ENCODE measurements at regions not wholly inside any gene's neighbourhood (a gene's known extent, or its start where the extent isn't known, plus 50 kb on each side); places are given as distances from the start of the nearest gene placed in this dataset.

- DNase-seq, result no peak
Observed at GRCh38 chr9:118215549-118215948, 511.3 kb downstream of the TLR4 start.

- DNase-seq, result peak; percentile 24
Observed at GRCh38 chr9:118222375-118222774, 518.2 kb downstream of the TLR4 start.

- DNase-seq, result no peak
Observed at GRCh38 chr9:118223111-118223510, 518.9 kb downstream of the TLR4 start.

DNA sequence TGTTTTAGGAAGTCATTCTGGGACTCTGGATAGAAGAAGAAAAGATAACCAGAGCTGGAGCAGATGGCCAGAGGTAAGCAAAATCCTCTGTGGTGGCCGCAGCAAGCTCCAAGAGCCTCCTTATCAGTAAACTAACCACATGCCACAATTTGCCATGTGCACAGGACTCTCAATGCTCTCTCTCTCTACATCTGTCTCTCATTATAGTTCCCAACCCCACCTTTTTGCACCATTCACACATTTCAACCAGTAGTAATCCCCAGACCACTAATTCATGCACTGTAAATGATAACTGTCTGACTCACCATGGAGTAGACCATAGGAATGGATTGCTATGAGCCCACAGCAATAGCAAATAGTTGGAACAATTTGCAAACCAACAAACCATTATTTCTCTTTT lies 526.1 kb downstream of the TLR4 start:
- DNase-seq, result no peak

GRCh38 chr9:118236625-118237024 lies 532.4 kb downstream of the TLR4 start:
- DNase-seq, result no peak

- DNase-seq, result no peak
Observed at GRCh38 chr9:118238139-118238538, 533.9 kb downstream of the TLR4 start.

DNA sequence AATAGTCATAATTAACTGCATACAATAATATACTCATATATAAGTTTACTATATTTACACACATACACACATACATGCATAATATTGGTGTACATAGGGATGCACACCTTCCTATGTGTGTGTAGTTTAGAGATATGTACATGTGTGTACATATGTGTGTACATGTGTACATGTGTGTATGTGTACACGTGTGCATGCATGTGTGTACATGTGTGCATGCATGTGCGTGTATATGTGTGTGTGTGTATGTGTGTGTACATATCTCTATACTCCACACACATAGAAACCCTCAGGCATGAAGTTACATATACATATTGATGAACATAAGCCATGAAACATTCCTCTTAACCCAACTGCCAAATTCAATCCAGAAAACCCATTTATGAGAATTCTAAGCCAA lies 547.8 kb downstream of the TLR4 start:
- no peak for DNase-seq

- DNase-seq, result no peak
Observed at GRCh38 chr9:118262191-118262590, 558.0 kb downstream of the TLR4 start.

DNA sequence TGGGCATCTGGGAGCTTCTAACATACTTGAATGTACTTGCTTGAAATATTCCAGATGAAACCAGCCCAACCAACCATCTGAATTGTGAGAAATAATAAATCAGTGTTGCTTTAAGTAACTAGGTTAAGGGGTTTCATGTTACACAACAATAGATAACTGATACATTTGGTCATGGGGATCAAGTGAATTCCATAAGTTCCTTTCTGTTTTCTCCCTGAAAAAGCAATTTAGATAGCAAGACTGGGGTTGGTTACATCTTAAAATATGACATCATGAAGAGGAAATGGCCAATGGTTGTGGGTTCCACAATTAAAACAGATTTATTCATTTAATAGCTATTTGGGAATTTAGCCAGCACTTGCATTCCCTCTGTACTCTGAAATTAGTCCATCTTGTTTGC lies 559.7 kb downstream of the TLR4 start:
- DNase-seq, result no peak

- no peak for DNase-seq
Observed at GRCh38 chr9:118268046-118268445, 563.8 kb downstream of the TLR4 start.

- no peak for DNase-seq
Observed at GRCh38 chr9:118269623-118270022, 565.4 kb downstream of the TLR4 start.

DNA sequence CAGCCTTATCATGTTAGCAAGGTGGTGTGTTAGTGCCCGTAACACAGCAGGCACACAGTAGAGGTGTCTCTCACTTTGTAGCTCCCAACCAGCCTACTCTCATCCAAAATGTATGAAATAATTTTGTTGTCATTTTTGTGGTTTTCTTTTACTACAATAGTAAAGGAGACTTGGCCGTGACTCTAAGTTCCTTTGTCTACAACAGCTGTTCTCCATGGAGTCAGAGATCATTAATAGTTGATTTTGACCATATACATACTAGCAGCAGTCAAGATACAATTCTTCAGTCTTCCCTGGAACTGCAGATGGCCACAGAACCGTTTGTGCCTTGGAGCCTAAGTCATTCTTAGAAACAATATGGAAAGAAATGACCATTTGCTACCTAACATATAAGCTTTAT lies 567.1 kb downstream of the TLR4 start:
- no peak for DNase-seq

GRCh38 chr9:118271936-118272335 lies 567.7 kb downstream of the TLR4 start:
- DNase-seq, result no peak

DNA sequence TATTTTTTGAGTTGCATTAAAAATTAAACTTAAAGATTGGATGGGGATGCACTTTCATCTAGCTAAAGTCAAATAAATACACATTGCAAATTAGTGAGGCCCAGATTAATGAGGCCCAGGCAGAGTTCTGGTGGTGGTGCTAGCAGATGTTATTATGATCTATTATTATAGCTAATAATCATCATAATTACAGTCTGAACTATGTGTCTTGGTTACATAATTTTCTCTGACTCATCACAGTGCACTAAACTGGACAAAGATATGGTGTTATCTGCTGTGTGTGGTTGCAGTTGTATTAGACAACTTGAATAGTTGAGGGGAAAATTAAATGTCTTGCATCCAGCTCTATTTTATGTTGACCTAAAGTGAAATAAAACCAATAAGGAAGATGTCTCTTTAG lies 568.8 kb downstream of the TLR4 start:
- no peak for DNase-seq

DNA sequence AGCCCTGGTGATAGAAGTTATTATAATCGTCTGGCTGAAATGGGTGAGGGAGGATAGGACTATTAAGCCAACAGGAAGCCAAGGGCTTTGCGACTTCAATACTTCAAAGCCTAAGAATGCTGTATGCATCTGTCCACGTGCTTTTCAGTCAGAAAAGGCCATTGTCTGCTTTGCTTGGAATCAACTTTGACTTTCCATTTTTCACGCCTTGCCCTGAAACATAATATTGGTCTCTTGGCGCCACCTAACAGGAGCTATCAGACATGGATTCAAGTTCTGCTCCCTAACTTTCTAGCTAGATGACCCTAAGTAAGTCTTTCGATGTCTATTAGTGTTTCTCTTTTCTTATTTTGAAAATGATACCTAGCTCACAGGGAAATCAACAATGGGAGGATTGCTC lies 572.6 kb downstream of the TLR4 start:
- no peak for DNase-seq

DNA sequence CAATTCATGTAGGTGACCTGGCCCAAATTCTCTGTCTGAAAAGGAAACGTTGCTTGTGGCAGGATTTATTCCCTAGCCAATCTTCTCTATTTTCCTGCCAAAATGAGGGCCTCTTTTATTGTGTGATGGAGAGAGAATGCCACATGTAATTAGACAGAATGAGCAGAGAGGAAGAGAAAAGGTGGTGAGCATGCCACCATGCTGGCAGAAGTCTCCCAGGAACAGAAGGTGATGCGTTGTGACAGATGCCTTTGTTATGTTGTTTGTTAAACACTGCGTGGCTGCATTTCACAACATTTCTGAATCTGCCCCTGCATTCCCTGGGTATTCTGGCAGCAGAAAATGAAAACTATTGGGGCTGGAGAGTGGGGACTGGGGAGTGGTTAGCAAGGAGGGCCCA lies 577.6 kb downstream of the TLR4 start:
- DNase-seq, result no peak

GRCh38 chr9:118283488-118283887 lies 579.3 kb downstream of the TLR4 start:
- no peak for DNase-seq

DNA sequence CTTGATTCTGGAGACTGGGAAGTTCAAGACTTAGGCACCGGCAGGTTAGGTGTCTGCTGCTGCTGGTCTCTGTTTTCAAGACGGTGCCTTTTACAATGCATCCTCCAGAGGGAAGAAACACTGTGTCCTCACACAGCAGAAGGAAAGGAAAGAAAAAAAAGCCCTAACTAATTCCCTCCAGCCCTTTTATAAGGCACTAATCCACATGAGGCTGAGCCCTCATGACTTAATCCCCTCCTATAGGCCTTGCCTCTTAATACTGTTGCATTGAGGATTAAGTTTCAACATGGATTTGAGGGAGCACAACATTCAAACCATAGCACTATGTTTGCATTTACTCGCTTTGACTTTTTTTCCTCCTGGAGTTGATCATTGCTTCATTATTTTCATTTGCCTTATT lies 585.9 kb downstream of the TLR4 start:
- no peak for DNase-seq

DNA sequence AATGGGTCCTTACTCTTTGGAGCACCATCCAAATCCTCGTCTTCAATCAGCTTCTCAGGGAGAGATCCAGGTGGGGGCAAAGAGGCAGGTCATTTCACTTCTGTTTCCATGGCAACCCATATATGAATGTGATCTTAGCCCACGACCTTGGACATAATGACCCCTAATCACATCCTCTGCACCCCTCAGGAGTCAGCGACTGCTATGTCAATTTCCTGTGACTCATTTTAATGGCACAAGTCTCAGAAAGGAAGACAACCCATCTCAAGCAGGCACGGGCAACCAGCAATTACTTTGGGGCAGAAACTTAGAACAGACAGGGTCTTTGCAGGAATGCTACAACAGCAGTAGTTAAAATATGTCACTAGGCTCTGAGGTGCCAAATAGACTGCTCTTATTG lies 591.2 kb downstream of the TLR4 start:
- no peak for DNase-seq

DNA sequence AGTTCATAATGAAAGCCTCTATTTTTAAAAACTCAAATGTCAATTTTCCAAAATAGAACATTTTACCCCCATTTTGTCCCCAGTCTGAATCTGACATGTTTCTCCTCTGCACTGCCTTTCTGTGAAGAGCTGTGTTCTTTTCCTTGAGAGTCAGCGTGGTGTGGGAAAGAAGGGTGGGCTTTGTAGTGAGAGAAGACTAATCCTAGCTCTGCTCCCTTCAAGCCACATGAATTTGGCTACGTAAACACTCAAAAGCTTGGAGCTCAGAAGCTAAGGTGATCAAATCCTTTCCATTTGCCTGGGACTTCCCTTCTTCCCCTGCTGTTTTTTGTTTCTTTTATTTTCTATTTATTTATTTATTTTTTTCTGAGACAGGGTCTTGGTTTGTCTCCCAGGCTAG lies 598.5 kb downstream of the TLR4 start:
- DNase-seq, result no peak

- DNase-seq, result no peak
Observed at GRCh38 chr9:118303216-118303615, 599.0 kb downstream of the TLR4 start.

DNA sequence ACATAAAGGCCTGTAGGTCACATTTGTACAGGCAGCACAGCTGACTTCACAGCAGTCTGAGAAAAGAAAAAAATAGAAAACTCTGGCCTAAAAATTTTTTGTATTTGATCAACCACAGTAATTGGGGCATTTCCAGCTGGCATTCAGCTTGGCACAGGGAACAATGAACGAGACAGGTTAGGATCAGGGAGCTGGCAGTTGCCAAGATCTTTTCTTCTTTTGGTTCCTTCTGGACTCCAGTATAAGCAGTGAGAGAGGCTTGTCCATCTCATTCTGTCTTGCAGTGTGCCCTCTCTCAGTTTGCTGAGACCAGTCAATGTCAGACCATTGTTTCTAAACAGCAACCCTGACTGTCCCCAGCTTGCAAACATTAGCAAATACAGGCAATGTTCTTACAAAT lies 601.1 kb downstream of the TLR4 start:
- peak; percentile 1 for DNase-seq

DNA sequence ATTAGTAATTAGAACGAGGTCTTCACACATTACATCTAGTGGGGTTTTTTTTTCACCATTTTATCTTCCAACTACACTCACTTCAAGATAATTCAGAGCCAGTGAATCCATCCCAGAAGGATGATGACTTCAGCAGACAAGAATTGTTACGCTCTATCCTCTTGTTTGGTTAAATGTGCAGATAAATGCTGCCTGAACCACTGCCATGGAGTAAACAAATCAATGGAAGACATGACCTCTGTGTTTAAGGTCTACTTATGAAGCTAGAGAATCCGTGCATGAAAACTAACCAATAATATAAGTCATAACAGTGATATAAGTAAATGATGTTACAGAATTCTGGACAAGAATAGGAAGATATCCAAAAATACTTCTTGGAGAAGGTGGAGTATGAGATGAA lies 602.6 kb downstream of the TLR4 start:
- DNase-seq, result no peak

GRCh38 chr9:118313965-118314364 lies 609.8 kb downstream of the TLR4 start:
- no peak for DNase-seq

- DNase-seq, result no peak
Observed at GRCh38 chr9:118316831-118317343, 612.7 kb downstream of the TLR4 start.

Measured in midbrain (tissue), 1 donor.